ENCODE measurements at regions not wholly inside any gene's neighbourhood (a gene's known extent, or its start where the extent isn't known, plus 50 kb on each side); places are given as distances from the start of the nearest gene placed in this dataset.
"Not testable (repeated sequence)": the region's sequence is repeated elsewhere in the genome, so short reads cannot be mapped to it uniquely, and the experiment has no call there.

GRCh38 chr6:3672339-3672738 is 79.2 kb downstream of the PXDC1 start:
- DNase-seq (ENCODE audit: low spot score) = not testable (repeated sequence)

DNA sequence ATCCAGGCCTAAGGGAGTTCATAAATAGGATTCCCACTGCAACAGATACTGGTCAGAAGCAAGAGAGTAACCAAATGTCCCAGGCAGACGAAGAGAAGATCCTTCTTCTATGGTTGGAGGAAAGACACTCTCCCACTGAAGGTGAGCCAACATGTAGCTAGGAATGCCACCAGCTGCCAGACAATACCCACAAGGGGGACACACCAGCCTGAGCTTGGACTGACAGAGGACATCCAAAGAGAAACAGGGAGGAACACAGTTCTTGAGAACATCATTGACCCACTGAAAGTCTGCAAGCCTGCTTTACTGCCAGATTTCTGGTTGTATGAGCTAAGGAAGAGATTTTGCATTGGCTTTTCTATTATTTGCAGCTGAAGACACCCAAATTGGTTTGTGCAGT is 80.1 kb downstream of the PXDC1 start:
- DNase-seq (ENCODE audit: low spot score) = no peak

DNA sequence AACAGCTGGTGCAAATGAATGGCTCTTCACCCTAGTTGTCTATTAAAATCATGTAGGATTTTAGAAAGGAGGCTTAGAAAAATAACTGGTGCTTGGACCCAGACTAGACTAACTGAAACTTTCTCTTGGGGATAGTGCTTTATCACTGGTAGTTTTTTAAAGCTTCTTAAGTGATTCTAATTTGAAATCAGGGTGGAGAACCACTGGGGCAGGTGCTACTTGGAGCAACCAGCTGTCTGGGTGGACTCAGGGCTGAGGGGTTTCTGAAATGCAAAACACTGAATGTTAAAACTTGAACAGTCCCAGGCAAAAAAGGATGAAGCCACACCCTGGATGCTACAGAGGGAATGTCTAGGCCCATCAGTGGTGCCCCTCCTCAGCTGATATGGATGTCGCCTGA is 81.2 kb downstream of the PXDC1 start:
- no peak for DNase-seq (ENCODE audit: low spot score)

DNA sequence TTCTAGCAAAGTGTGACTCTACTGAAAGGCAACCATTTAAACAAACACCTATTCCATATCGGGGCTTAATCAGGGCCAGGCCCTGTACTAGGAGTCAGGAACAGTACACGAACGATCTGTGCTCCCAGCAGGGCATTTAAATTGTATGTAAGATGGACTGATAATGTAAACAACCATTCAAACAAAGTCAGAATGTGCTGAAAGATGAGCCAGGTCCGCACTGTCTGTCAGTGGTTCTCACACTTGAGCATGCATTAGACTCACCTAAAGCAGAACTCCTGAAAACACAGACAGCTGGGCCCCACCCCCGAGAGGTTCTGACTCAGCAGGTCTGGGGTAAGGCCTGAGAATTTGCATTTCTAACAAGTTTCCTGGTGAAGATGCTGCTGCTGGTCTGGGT is 81.6 kb downstream of the PXDC1 start:
- DNase-seq (ENCODE audit: low spot score) = no peak

GRCh38 chr6:3665608-3666007 is 85.9 kb downstream of the PXDC1 start:
- DNase-seq (ENCODE audit: low spot score) = no peak

GRCh38 chr6:3664625-3665041 is 86.9 kb downstream of the PXDC1 start:
- DNase-seq (ENCODE audit: low spot score) = no peak

GRCh38 chr6:3663811-3664210 is 87.7 kb downstream of the PXDC1 start:
- DNase-seq (ENCODE audit: low spot score) = no peak

DNA sequence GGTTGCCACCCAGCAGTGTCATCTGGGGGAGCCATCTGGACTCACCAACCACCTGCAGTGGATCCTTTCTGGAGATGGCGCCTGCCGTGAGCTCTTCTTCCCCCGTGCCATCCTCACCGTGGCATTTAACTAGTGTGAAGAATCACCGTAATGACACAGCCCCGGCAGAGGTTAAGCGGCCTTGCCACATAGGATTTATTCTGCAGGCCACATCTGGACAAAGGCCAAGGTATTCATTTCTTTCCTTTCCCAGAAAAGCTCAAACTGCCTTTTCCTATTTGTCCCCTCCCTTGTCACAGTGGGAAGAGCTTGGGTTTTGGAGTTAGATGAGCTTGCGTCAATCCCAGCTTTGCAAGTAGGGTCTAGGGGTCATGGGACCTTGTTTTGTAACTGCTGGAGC is 88.4 kb downstream of the PXDC1 start:
- DNase-seq (ENCODE audit: low spot score) = no peak

- DNase-seq (ENCODE audit: low spot score) = no peak
Observed at GRCh38 chr6:3661390-3661789, 90.1 kb downstream of the PXDC1 start.

DNA sequence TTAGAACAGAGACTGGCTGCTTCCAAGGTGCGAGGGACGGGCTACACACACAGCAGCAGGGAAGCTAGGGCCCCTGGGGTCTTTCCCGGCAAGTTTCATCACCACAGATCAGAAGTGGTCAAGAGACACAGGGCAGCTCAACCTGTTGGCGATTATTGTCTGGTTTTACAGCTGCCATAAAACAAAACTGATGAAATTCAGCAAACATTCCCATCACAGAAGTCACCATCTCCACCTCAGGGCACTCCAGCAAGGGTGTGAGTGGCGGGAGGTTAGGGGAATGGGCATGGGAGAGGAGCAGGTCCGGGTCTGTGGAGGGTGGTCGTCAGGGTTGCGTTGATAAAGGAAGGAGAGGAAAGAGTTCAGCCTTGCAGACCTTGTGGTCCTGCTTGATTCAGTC is 91.0 kb downstream of the PXDC1 start:
- no peak for DNase-seq (ENCODE audit: low spot score)

DNA sequence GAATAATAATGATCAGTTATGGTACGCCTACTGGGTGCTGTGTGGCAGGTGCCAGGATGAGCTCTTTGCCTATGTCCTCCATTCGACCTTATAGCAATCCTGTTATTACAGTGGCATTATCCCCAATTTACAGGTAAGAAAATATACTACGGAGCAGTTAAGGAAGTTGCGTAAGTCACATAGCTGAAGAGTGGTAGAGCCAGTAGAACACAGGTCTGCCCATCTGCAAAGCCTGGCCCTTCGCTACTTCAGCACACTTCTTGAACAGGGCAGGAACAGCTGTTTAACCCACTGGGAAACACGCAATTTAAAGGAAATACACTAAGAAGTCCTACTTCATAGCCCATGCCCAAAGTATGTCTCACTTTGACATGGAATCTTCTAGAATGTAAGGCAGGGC is 91.8 kb downstream of the PXDC1 start:
- DNase-seq (ENCODE audit: low spot score) = no peak

DNA sequence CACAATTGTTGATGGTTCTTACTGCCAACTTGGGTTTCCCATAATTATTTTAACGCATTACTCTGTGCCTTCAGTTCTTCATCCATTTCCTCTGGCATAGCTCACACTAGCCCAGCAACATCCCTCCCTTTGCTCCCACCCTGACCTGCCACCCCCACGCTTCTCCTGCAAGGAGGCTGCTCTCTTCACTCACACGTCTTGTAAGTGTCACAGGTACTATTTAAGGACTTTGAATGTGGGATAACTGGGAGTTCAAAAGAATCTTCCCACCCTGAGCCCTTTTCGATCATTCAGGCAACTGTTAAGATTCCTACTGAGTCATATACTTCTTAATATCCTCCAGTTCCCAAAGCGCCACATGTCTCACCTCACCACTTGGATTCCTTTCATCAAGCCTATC is 95.4 kb downstream of the PXDC1 start:
- DNase-seq (ENCODE audit: low spot score) = no peak

GRCh38 chr6:3654898-3655297 is 96.6 kb downstream of the PXDC1 start:
- no peak for DNase-seq (ENCODE audit: low spot score)

DNA sequence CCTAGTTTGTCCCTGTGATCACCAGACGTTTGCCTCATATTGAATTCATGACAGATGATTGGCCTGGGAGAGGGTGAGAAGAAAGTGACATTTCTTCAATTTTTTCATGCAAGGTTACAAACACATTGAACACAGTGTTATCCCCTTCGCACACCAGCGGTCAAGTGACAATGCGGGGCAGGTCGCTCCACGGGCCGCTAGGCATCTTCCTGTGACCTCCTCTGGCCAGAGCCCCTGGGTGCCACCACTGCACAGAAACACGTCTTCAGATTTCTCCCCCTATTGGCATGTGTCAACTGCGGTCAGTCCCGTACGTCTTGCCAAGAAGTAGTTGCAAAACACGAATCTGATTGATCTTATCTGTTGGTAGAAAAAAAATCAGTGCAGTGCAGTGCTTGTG is 97.1 kb downstream of the PXDC1 start:
- DNase-seq (ENCODE audit: low spot score) = no peak

- DNase-seq (ENCODE audit: low spot score) = no peak
Observed at GRCh38 chr6:3653528-3654070, 97.9 kb downstream of the PXDC1 start.

DNA sequence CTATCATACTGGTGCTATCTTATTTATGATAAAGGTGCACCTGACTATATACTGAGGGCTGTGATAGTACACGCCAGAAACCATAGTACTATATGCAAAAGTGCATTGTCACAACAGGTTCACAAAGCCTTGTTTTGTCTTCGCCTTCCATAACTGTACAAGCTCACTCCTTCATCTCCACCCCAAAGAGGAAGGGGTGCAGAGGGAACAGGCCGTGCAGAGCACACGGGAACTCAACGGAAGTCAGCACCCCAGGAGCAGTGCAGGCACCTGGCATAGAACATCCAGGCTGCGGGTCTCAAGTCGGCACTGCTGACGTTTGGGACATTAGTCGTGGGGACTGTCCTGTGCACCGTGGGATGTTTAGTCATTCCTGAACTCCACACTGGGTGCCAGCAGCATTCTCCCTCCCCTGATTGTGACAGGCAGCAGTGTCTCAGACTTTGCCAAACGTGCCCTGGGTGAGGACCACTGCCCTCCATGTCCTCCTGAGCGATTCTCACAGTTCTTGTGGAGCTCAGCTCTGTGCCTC is 99.7 kb downstream of the PXDC1 start:
- DNase-seq (ENCODE audit: low spot score) = no peak

DNA sequence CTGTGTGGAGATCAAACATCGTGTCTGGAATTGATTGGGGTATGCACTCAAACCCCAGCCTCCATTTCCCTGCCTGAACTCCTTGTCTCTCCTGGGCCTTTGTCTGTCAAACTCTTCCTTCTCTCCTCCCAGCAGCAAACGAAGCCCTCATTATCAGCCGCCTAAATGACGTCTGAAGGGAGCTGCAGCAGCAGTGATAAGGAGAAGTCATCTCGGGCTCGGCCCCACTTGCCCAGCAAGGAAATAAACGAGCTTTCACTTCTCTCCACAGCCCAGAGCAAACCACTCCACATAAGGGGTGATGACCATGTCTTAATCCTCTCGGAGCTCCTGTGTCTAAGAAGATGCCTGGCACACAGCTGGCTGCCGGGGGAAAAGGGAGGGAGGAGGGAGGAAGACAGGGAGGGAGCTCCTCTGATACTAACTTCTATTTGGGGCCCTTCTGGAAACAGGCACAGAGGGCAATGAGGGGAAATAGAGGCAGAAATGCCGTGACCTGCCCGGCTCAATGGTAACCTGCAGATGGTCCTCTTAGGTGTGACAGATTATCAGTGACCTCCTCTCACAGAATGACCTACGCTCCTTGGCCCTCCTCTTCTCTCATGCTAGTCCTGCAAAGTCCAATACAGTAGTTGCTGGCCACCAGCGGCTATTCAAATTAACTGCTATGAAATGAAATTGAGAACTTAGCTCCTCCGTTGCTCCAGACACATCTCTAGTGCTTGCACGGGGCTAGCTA is 100.4 kb downstream of the PXDC1 start:
- no peak for DNase-seq (ENCODE audit: low spot score)

DNA sequence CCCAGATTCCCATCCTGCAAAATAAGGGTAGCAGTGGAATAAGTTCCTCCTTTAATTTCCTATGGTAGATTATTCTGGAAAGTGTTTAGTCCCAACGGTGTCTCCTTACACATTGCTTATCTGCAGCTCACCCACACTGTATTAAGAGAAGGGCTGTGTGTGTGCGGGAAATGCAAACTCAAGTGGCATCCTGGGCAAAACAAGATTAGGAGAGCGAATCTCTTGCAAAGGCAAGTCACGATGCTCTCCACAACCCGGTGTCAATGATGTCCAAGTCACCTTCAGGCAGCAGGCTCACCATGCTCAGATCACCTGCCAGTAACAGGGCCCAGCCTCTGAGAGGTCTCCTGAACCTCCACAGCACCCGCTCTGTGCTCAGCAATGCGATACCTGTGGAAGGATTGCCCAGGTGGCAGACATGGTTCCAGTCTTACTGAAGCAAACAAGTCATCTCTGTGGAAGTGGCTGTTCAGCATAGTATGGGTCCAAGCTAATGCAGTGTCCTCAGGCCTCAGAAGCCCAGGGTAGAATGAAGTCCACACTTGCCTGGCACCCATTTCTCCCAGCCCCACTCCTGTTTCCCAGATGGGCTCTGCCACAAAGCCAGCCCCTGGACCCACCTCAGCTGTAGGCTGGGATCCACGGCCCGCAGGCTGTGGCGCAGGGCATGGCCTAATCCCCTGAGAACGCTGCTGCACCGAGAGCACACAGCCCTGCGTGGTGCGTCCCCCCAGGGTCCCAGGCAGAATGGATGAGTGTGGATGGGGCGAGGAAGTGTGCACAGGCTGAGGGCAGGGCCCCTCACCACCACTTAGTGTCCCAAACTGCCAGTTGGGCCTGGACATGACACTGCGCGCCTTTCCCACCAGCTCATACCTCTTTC is 101.2 kb downstream of the PXDC1 start:
- no peak for DNase-seq (ENCODE audit: low spot score)

- DNase-seq (ENCODE audit: low spot score) = no peak
Observed at GRCh38 chr6:3648724-3649123, 102.8 kb downstream of the PXDC1 start.

GRCh38 chr6:3646616-3647362 is 104.7 kb downstream of the PXDC1 start:
- DNase-seq (ENCODE audit: low spot score) = no peak

DNA sequence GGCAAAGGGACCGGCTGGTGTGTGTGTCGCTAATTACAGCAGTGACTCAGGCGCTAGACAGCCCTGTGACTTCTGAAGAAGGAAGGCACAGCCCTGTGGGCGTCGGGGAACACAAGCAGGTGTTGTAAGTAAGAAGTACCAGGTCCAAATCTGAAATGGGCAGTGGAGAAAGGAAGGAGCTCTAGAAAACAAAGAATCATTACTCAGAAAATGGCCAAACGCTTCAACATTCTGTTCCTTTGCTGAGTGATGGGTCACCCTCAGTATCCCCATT is 106.8 kb downstream of the PXDC1 start:
- DNase-seq (ENCODE audit: low spot score) = no peak

DNA sequence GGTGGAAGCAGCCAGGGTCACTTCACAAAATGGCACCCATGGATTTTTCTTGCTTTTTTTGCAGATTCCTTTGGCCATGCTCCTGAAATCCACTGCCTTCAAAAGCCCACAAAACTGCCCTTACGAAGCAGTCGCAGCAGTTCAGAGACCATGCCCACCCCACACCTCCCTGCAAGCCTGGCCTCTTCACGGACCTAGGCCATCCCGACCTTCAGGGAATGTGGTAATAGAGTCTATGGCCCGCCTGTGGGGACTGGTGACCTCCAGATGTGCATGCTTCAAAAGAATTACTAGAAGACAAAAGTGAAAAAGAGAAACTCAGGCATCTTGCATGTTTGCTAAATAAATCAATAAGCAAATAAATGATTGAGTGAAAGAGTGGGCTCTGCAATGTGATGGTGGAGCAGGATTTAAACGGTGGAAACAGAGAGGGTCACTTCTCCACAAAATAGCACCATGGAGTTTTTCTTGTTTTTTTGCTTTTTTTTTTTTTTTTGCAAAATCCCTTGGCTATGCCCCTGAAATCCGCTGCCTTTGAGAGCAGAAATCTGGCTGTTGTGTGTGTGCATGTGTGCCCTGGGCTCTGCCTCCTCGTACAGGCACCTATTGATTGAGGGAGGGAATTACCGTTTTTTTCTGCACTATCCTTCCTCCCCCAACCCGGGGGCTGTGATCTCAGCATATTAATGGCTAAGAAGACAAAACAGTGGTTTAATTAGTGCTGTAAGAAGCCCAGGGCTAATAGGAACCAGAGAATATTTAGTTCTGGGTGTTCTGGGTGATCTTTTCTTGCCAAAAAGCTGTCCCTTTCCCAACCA is 107.4 kb downstream of the PXDC1 start:
- DNase-seq (ENCODE audit: low spot score) = no peak
